ENCODE measurements at regions not wholly inside any gene's neighbourhood (a gene's known extent, or its start where the extent isn't known, plus 50 kb on each side); places are given as distances from the start of the nearest gene placed in this dataset.

DNA sequence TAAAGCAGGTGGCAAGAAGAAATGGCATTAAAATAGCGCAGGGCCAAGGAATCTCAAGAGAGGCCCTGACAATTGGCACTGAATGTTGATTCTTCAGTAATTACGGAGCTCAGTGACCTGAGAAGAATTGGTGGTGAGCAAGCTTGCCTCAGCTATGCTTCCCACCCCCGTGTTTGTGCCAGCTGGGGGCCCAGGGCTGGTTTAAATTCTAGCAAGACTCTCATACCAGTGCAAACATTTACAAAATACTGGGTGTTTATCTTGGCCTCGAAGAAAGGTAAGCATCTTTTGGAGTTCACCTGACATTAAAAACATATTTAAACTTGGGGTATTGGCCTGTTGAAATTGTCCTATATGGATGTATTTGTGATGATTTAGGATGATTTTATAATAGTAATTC, 296.7 kb upstream of the USP25 start:
- Histone ChIP-seq H3K4me2 (ENCODE audit: low read length) (no peak overlapping the region), H3K4me3 (ENCODE audit: low read length) (no peak overlapping the region), H3K9me2 (replicated peaks; ENCODE audit: low read length) (no peaks in the 10 kb centered on the region), H3K9me3 (ENCODE audit: low read length) (no peaks in the 10 kb centered on the region), H2AFZ (ENCODE audit: low read length) (no peak overlapping the region), H3F3A (ENCODE audit: low read length, unreplicated experiment) (no peaks in the 10 kb centered on the region), H3K27me3 (ENCODE audit: low read length) (no peaks in the 10 kb centered on the region), H3K4me1 (ENCODE audit: insufficient read depth, low read length) (no peaks in the 10 kb centered on the region), H3K27ac (ENCODE audit: low read length) (no peak overlapping the region), H3K36me3 (ENCODE audit: low read depth, low read length) (no peaks in the 10 kb centered on the region), H4K20me1 (ENCODE audit: low read length) (no peaks in the 10 kb centered on the region), H3K79me2 (ENCODE audit: low read length) (no peaks in the 10 kb centered on the region), H3K9ac (ENCODE audit: low read length) (no peak overlapping the region)
- ChIA-PET POLR2A (ENCODE audit: unreplicated experiment) (interaction anchor here (0.6 kb wide), 1 partner anchor 376 kb away, joined by 3 read pairs; no protein-coding TSS in a partner anchor), CTCF (no interaction called here)
- BruUV-seq (replicated peaks) = no TSS peak
- intact Hi-C loops (cut with micrococcal nuclease) = no loop called here
- TF ChIP-seq EZH2 (IDR thresholded peaks at IDR 0.05; ENCODE audit: low read length, unreplicated experiment) (no peak), EZH2phosphoT487 (IDR thresholded peaks at IDR 0.05; ENCODE audit: borderline replicate concordance, low read length) (no peak)
- TF ChIP-seq, protein P1, sequence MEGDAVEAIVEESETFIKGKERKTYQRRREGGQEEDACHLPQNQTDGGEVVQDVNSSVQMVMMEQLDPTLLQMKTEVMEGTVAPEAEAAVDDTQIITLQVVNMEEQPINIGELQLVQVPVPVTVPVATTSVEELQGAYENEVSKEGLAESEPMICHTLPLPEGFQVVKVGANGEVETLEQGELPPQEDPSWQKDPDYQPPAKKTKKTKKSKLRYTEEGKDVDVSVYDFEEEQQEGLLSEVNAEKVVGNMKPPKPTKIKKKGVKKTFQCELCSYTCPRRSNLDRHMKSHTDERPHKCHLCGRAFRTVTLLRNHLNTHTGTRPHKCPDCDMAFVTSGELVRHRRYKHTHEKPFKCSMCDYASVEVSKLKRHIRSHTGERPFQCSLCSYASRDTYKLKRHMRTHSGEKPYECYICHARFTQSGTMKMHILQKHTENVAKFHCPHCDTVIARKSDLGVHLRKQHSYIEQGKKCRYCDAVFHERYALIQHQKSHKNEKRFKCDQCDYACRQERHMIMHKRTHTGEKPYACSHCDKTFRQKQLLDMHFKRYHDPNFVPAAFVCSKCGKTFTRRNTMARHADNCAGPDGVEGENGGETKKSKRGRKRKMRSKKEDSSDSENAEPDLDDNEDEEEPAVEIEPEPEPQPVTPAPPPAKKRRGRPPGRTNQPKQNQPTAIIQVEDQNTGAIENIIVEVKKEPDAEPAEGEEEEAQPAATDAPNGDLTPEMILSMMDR (conservative IDR thresholded peaks at IDR 0.05; ENCODE audit: low read depth, low read length) = no peak
- DNase-seq = no peak
- no peak for ATAC-seq

DNA sequence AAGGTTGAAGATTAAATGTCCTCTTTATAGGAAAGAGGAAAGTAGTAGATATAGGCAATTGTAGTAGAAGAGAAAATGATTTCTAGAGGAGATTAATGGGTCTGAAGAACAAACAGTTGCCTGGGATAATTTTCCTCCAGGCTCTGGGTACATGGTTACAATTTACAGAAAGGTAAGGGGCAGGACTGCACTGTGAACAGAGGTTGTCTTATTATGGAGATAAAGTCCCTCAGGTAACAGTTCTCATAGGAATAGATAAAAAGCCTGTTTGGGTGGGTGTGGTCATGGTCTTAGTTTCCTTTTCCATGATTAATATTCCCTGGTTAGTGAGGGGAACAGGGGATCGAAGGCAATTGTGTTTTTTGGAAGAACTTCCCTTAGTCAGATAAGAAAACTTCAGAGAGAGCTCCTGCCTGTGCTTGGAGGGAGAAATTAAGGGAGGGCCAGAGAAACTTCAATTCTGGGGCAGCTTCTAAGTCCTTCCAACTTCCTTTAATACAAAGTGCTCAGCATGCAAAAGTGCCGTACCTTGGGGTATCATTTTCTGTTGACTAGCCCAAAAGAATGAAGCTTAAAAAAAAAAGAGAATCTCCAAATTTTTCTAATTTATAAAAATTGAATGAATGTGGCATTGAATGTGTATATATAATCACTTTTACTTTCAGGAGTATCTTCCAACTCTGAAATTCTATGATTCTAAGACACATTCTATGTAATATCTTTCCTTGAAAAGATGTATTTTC, 295.4 kb upstream of the USP25 start:
- Histone ChIP-seq H3K4me1 (ENCODE audit: insufficient read depth, low read length) (no peaks in the 10 kb centered on the region), H4K20me1 (ENCODE audit: low read length) (no peaks in the 10 kb centered on the region), H3K4me2 (ENCODE audit: low read length) (no peak overlapping the region), H3K9me2 (replicated peaks; ENCODE audit: low read length) (no peaks in the 10 kb centered on the region), H3K27ac (ENCODE audit: low read length) (no peak overlapping the region), H2AFZ (ENCODE audit: low read length) (no peak overlapping the region), H3K9ac (ENCODE audit: low read length) (no peak overlapping the region), H3K79me2 (ENCODE audit: low read length) (no peaks in the 10 kb centered on the region), H3K4me3 (ENCODE audit: low read length) (no peak overlapping the region), H3K9me3 (ENCODE audit: low read length) (no peaks in the 10 kb centered on the region), H3F3A (ENCODE audit: low read length, unreplicated experiment) (no peaks in the 10 kb centered on the region), H3K27me3 (ENCODE audit: low read length) (no peaks in the 10 kb centered on the region), H3K36me3 (ENCODE audit: low read depth, low read length) (no peaks in the 10 kb centered on the region)
- TF ChIP-seq EZH2phosphoT487 (IDR thresholded peaks at IDR 0.05; ENCODE audit: borderline replicate concordance, low read length) (no peak), EZH2 (IDR thresholded peaks at IDR 0.05; ENCODE audit: low read length, unreplicated experiment) (no peak)
- TF ChIP-seq, protein P1 (conservative IDR thresholded peaks at IDR 0.05; ENCODE audit: low read depth, low read length) = no peak
- POLR2A ChIA-PET (ENCODE audit: unreplicated experiment) = interaction anchor here (0.6 kb wide), 1 partner anchor 375 kb away, joined by 3 read pairs; no protein-coding TSS in a partner anchor
- no TSS peak for BruUV-seq (replicated peaks)
- ATAC-seq = no peak
- intact Hi-C loops (cut with micrococcal nuclease) = no loop called here
- no peak for DNase-seq
- CTCF ChIA-PET = no interaction called here

DNA sequence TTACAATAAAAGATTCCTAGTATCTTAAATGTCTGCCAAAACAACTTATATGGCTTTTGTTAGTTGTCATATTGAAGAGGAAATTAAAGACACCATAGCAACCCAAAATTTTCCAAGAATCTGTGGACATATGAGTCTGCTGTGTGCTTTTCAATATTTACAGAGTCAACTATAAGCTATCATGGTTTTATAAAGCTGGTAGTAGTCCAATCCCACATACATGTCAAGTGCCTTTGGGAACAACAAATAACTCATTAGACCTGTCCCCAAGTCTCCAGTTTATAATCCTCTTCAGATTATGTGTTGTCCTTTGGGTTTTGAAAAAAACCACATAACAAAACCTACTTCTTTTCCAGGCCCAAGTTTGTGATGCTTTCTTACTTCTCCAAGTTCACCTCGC, 293.8 kb upstream of the USP25 start:
- BruUV-seq (replicated peaks) = no TSS peak
- intact Hi-C loops (cut with micrococcal nuclease) = no loop called here
- no peaks in the 10 kb centered on the region for H3K36me3 ChIP-seq (ENCODE audit: low read depth, low read length)
- ChIA-PET CTCF (no interaction called here), POLR2A (ENCODE audit: unreplicated experiment) (no interaction called here)
- H2AFZ ChIP-seq (ENCODE audit: low read length) = no peak overlapping the region
- TF ChIP-seq EZH2 (IDR thresholded peaks at IDR 0.05; ENCODE audit: low read length, unreplicated experiment) = no peak
- TF ChIP-seq, protein P1 (conservative IDR thresholded peaks at IDR 0.05; ENCODE audit: low read depth, low read length) = no peak
- TF ChIP-seq EZH2phosphoT487 (IDR thresholded peaks at IDR 0.05; ENCODE audit: borderline replicate concordance, low read length) = no peak
- H4K20me1 ChIP-seq (ENCODE audit: low read length) = no peaks in the 10 kb centered on the region
- H3K79me2 ChIP-seq (ENCODE audit: low read length) = no peaks in the 10 kb centered on the region
- no peak overlapping the region for H3K4me3 ChIP-seq (ENCODE audit: low read length)
- ATAC-seq (no peak), DNase-seq (no peak)
- no peak overlapping the region for H3K4me2 ChIP-seq (ENCODE audit: low read length)
- H3K27me3 ChIP-seq (ENCODE audit: low read length) = no peaks in the 10 kb centered on the region
- no peaks in the 10 kb centered on the region for H3F3A ChIP-seq (ENCODE audit: low read length, unreplicated experiment)
- no peaks in the 10 kb centered on the region for H3K4me1 ChIP-seq (ENCODE audit: insufficient read depth, low read length)
- no peaks in the 10 kb centered on the region for H3K9me3 ChIP-seq (ENCODE audit: low read length)
- H3K9me2 ChIP-seq (replicated peaks; ENCODE audit: low read length) = no peaks in the 10 kb centered on the region
- no peak overlapping the region for H3K27ac ChIP-seq (ENCODE audit: low read length)
- H3K9ac ChIP-seq (ENCODE audit: low read length) = no peak overlapping the region

Data from PC-3 (cell line).